Neural cell (in vitro differentiated cells): ENCODE measurements at regions not wholly inside any gene's neighbourhood (a gene's known extent, or its start where the extent isn't known, plus 50 kb on each side); places are given as distances from the start of the nearest gene placed in this dataset.

ENCODE experiments used
- H2AFZ ChIP-seq: fragments of 200-600, 300-800 bp; sonication (generic), shearing (Covaris generic); 2 replicates; pipeline ENCODE4 v1.6.0; 2014; ENCODE audit warnings: low read depth, mild to moderate bottlenecking, antibody characterized with exemption, low read length, moderate library complexity
- H3F3A ChIP-seq: fragments of 200-600 bp; shearing (Covaris generic); 2 replicates; pipeline ENCODE4 v1.6.1; 2016; ENCODE audit warnings: mild to moderate bottlenecking, moderate library complexity, mixed read lengths, antibody characterized with exemption, low read length; ENCODE audit not compliant: insufficient read depth, poor library complexity, severe bottlenecking
- H3K27ac ChIP-seq: fragments of 200-600, 300-800 bp; sonication (generic), shearing (Covaris generic); 2 replicates; pipeline ENCODE4 v1.5.1; 2014; ENCODE audit warnings: mild to moderate bottlenecking, low read length, moderate library complexity
- H3K27me3 ChIP-seq: fragments of 300-800, 200-600 bp; sonication (generic), shearing (Covaris generic); 2 replicates; pipeline ENCODE4 v1.6.0; 2014; ENCODE audit warnings: mild to moderate bottlenecking, low read depth, low read length, moderate library complexity; ENCODE audit not compliant: insufficient read depth
- H3K36me3 ChIP-seq: fragments of 300-800, 200-600 bp; sonication (generic), shearing (Covaris generic); 2 replicates; pipeline ENCODE4 v1.5.1; 2014; ENCODE audit warnings: mild to moderate bottlenecking, antibody characterized with exemption, low read length, moderate library complexity; ENCODE audit not compliant: insufficient read depth
- H3K4me2 ChIP-seq: fragments of 300-800, 200-600 bp; sonication (generic), shearing (Covaris generic); 2 replicates; pipeline ENCODE4 v1.6.0; 2014; ENCODE audit warnings: mild to moderate bottlenecking, low read length
- H3K4me3 ChIP-seq: fragments of 300-800, 200-600 bp; sonication (generic), shearing (Covaris generic); 2 replicates; pipeline ENCODE4 v1.5.1; 2014; ENCODE audit warnings: mild to moderate bottlenecking, low read length, moderate library complexity
- H3K79me2 ChIP-seq: fragments of 200-600 bp; shearing (Covaris generic); replicated peaks from 2 replicates; pipeline ENCODE4 v1.6.0; 2014; ENCODE audit warnings: mild to moderate bottlenecking, low read length, moderate library complexity; ENCODE audit not compliant: insufficient read depth
- H3K9ac ChIP-seq: fragments of 300-800, 200-600 bp; sonication (generic), shearing (Covaris generic); 2 replicates; pipeline ENCODE4 v1.6.1; 2016; ENCODE audit warnings: mild to moderate bottlenecking, low read length, mixed read lengths
- H3K9me2 ChIP-seq: fragments of 200-600 bp; shearing (Covaris generic); 2 replicates; pipeline ENCODE4 v1.6.1; 2016; ENCODE audit warnings: mild to moderate bottlenecking, low read length, mixed read lengths; ENCODE audit not compliant: insufficient read depth
- H3K9me3 ChIP-seq: fragments of 200-600, 300-800 bp; sonication (generic), shearing (Covaris generic); 2 replicates; pipeline ENCODE4 v1.6.1; 2016; ENCODE audit warnings: mild to moderate bottlenecking, mixed run types, low read length, moderate library complexity, mixed read lengths
- H4K20me1 ChIP-seq: fragments of 200-600 bp; shearing (Covaris generic); 2 replicates; pipeline ENCODE4 v1.6.1; 2016; ENCODE audit warnings: mild to moderate bottlenecking, mixed run types; ENCODE audit not compliant: insufficient read depth
- CTCF ChIP-seq: fragments of 450-650 bp; IDR thresholded peaks from 2 replicates; pipeline ENCODE4 v1.5.1; 2014; ENCODE audit warnings: antibody characterized with exemption, mild to moderate bottlenecking, moderate library complexity; ENCODE audit not compliant: poor library complexity, severe bottlenecking
- EP300 ChIP-seq: fragments of 450-650 bp; conservative IDR thresholded peaks from 2 replicates; pipeline ENCODE4 v1.6.1; 2014; ENCODE audit warnings: antibody characterized with exemption, mild to moderate bottlenecking, moderate library complexity; ENCODE audit not compliant: poor library complexity, severe bottlenecking
- EZH2 ChIP-seq: fragments of 200-600, 300-800 bp; shearing (Covaris generic), sonication (generic); IDR thresholded peaks from 2 replicates; pipeline ENCODE4 v1.6.1; 2014; ENCODE audit warnings: antibody characterized with exemption, low read length, borderline replicate concordance, mild to moderate bottlenecking; ENCODE audit not compliant: insufficient read depth, poor library complexity, severe bottlenecking
- MXI1 ChIP-seq: fragments of 450-650 bp; conservative IDR thresholded peaks from 2 replicates; pipeline ENCODE4 v1.6.1; 2014; ENCODE audit warnings: antibody characterized with exemption, mild to moderate bottlenecking; ENCODE audit not compliant: poor library complexity, severe bottlenecking
- POLR2AphosphoS5 ChIP-seq: IDR thresholded peaks from 2 replicates; pipeline ENCODE4 v1.6.1; 2012
- RAD21 ChIP-seq: fragments of 450-650 bp; conservative IDR thresholded peaks from 2 replicates; pipeline ENCODE4 v1.6.1; 2014; ENCODE audit warnings: antibody characterized with exemption, mild to moderate bottlenecking, moderate library complexity
- REST ChIP-seq: IDR thresholded peaks from 2 replicates; pipeline ENCODE4 v1.6.1; 2012; ENCODE audit warnings: borderline replicate concordance
- SMC3 ChIP-seq: fragments of 450-650 bp; conservative IDR thresholded peaks from 2 replicates; pipeline ENCODE4 v1.6.1; 2014; ENCODE audit warnings: antibody characterized with exemption, mild to moderate bottlenecking, moderate library complexity; ENCODE audit not compliant: poor library complexity
- TAF1 ChIP-seq: IDR thresholded peaks from 2 replicates; pipeline ENCODE4 v1.6.1; 2012; ENCODE audit warnings: low read depth

- Histone ChIP-seq H3K4me2 (no peak overlapping the region), H2AFZ (no peak overlapping the region), H3K36me3 (no peaks in the 10 kb centered on the region), H3K27ac (no peak overlapping the region), H3F3A (no peaks in the 10 kb centered on the region), H3K27me3 (peaks cover 5% of the 10 kb centered on the region), H3K9ac (no peak overlapping the region), H4K20me1 (no peaks in the 10 kb centered on the region), H3K9me2 (no peaks in the 10 kb centered on the region), H3K9me3 (no peaks in the 10 kb centered on the region), H3K79me2 (no peaks in the 10 kb centered on the region), H3K4me3 (no peak overlapping the region)
- TF ChIP-seq POLR2AphosphoS5 (no peak), EZH2 (no peak), REST (no peak), EP300 (no peak), SMC3 (no peak), TAF1 (no peak), CTCF (no peak)
These were observed 656.1 kb upstream of the RORB start for GRCh38 chr9:73841018-73841417.

- no peaks in the 10 kb centered on the region for H4K20me1 ChIP-seq
- peaks cover 5% of the 10 kb centered on the region for H3K27me3 ChIP-seq
- no peaks in the 10 kb centered on the region for H3F3A ChIP-seq
- H3K79me2 ChIP-seq, result no peaks in the 10 kb centered on the region
- no peak overlapping the region for H3K9ac ChIP-seq
- no peaks in the 10 kb centered on the region for H3K36me3 ChIP-seq
- TF ChIP-seq MXI1, result no peak
- H3K9me3 ChIP-seq, result no peaks in the 10 kb centered on the region
- H3K9me2 ChIP-seq, result no peaks in the 10 kb centered on the region
- no peak overlapping the region for H3K27ac ChIP-seq
- H2AFZ ChIP-seq, result no peak overlapping the region
- no peak overlapping the region for H3K4me3 ChIP-seq
- no peak overlapping the region for H3K4me2 ChIP-seq
These were observed 653.0 kb upstream of the RORB start for GRCh38 chr9:73844135-73844534.

GRCh38 chr9:73845539-73845938, 651.6 kb upstream of the RORB start:
- H3K27me3 ChIP-seq, result peaks cover 5% of the 10 kb centered on the region
- no peak overlapping the region for H3K4me2 ChIP-seq
- TF ChIP-seq CTCF (no peak), EP300 (no peak), EZH2 (no peak), REST (no peak), MXI1 (no peak), TAF1 (no peak), SMC3 (no peak), POLR2AphosphoS5 (no peak), RAD21 (no peak)
- no peaks in the 10 kb centered on the region for H3K79me2 ChIP-seq
- no peak overlapping the region for H3K4me3 ChIP-seq
- no peaks in the 10 kb centered on the region for H3K9me3 ChIP-seq
- H3K9ac ChIP-seq, result no peak overlapping the region
- no peak overlapping the region for H3K27ac ChIP-seq
- no peaks in the 10 kb centered on the region for H3K9me2 ChIP-seq
- no peaks in the 10 kb centered on the region for H3F3A ChIP-seq
- H4K20me1 ChIP-seq, result no peaks in the 10 kb centered on the region
- no peaks in the 10 kb centered on the region for H3K36me3 ChIP-seq
- no peak overlapping the region for H2AFZ ChIP-seq
